ENCODE measurements at regions not wholly inside any gene's neighbourhood (a gene's known extent, or its start where the extent isn't known, plus 50 kb on each side); places are given as distances from the start of the nearest gene placed in this dataset.

- TF ChIP-seq CTCF (IDR thresholded peaks at IDR 0.05) = no peak
- no peak for TF ChIP-seq POLR2A (IDR thresholded peaks at IDR 0.05)
These were observed 782.5 kb upstream of the SLITRK6 start for GRCh38 chr13:86581706-86582105.
